DND-41 (cell line): ENCODE measurements at regions not wholly inside any gene's neighbourhood (a gene's known extent, or its start where the extent isn't known, plus 50 kb on each side); places are given as distances from the start of the nearest gene placed in this dataset.

Experiments used
- ATAC-seq: fragments of 200-7000 bp; cut with Tn5 transposase; 3 replicates; pipeline ENCODE4 v1.9.1; 2021; ENCODE audit warnings: low read depth; ENCODE audit not compliant: insufficient read depth
- DNase-seq: peaks from one replicate; pipeline ENCODE4 v3.0.0-alpha.2; 2020
- H2AFZ ChIP-seq: 2 replicates; pipeline ENCODE4 v1.6.0; 2012; ENCODE audit warnings: low read depth, low read length
- H3K27ac ChIP-seq: 2 replicates; pipeline ENCODE4 v1.5.1; 2012; ENCODE audit warnings: low read length, inconsistent platforms
- H3K27me3 ChIP-seq: fragments of 200-600 bp; sonication (generic); 2 replicates; pipeline ENCODE4 v1.6.0; 2012; ENCODE audit warnings: low read length, mild to moderate bottlenecking, inconsistent platforms; ENCODE audit not compliant: insufficient read depth, poor library complexity
- H3K36me3 ChIP-seq: 2 replicates; pipeline ENCODE4 v1.5.1; 2012; ENCODE audit warnings: low read length, inconsistent platforms; ENCODE audit not compliant: insufficient read depth
- H3K4me1 ChIP-seq: 2 replicates; pipeline ENCODE4 v1.5.1; 2012; ENCODE audit warnings: mild to moderate bottlenecking, low read length; ENCODE audit not compliant: insufficient read depth
- H3K4me2 ChIP-seq: 2 replicates; pipeline ENCODE4 v1.6.0; 2012; ENCODE audit warnings: mild to moderate bottlenecking, moderate library complexity, low read length, inconsistent platforms; ENCODE audit not compliant: insufficient read depth
- H3K4me3 ChIP-seq, 2 experiments: fragments of 200-600 bp in 1 of 2; shearing (Covaris generic) in 1 of 2; 2 replicates each; pipeline ENCODE4 v1.5.1; 2012 to 2016; ENCODE audit warnings: inconsistent platforms in 2 of 2, low read length in 2 of 2, mild to moderate bottlenecking in 2 of 2, low read depth in 1 of 2, moderate library complexity in 1 of 2
- H3K79me2 ChIP-seq: 2 replicates; pipeline ENCODE4 v1.6.0; 2012; ENCODE audit warnings: low read length, inconsistent platforms; ENCODE audit not compliant: insufficient read depth
- H3K9ac ChIP-seq: 2 replicates; pipeline ENCODE4 v1.6.0; 2012; ENCODE audit warnings: low read depth, mild to moderate bottlenecking, inconsistent platforms, low read length, moderate library complexity
- H3K9me3 ChIP-seq: 2 replicates; pipeline ENCODE4 v1.5.1; 2012; ENCODE audit warnings: low read length, moderate library complexity, mild to moderate bottlenecking, inconsistent platforms; ENCODE audit not compliant: insufficient read depth, severe bottlenecking
- H4K20me1 ChIP-seq: 2 replicates; pipeline ENCODE4 v1.6.0; 2012; ENCODE audit warnings: low read length; ENCODE audit not compliant: insufficient read depth
- CTCF ChIP-seq: IDR thresholded peaks from 2 replicates; pipeline ENCODE4 v1.5.1; 2012; ENCODE audit warnings: borderline replicate concordance, low read length, moderate library complexity, mild to moderate bottlenecking; ENCODE audit not compliant: poor library complexity, severe bottlenecking; ENCODE audit errors: extremely low read depth
- EZH2 ChIP-seq: IDR thresholded peaks from 3 replicates; pipeline ENCODE4 v1.6.1; 2012; ENCODE audit warnings: borderline replicate concordance, low read depth, mild to moderate bottlenecking, moderate library complexity, low read length, inconsistent platforms; ENCODE audit not compliant: severe bottlenecking

DNA sequence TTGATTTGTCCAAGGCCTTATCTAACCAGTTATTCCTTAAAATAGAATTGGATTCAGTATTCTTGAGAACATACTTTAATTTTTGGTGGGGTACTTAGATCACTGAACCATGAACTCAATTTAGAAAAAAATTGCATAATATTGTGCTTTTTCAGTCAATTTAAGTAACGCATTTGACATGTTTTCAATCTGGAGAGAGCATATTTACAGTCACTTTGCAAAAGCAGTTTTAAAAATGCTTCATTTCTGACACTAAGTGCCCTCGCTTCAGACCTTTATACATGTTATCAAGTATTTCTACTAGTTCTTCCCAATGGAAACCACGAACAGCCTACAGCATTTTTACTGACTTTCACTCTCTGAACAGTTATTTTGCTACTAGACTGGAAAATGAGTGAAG is 257.1 kb upstream of the NDST4 start:
- H3K27me3 ChIP-seq, result no peaks in the 10 kb centered on the region
- no peak for DNase-seq
- H2AFZ ChIP-seq, result no peak overlapping the region
- H3K27ac ChIP-seq, result no peak overlapping the region
- H3K9me3 ChIP-seq, result peaks cover 11% of the 10 kb centered on the region
- peaks cover 27% of the 10 kb centered on the region for H3K4me1 ChIP-seq
- no peak for ATAC-seq
- no peak for TF ChIP-seq EZH2
- no peak for TF ChIP-seq CTCF
- H3K9ac ChIP-seq, result no peak overlapping the region
- peaks cover 3% of the 10 kb centered on the region; the same call in 1 of the 2 replicates for H3K36me3 ChIP-seq
- no peak overlapping the region for H3K4me2 ChIP-seq
- no peaks in the 10 kb centered on the region for H3K79me2 ChIP-seq
- no peaks in the 10 kb centered on the region for H4K20me1 ChIP-seq
- no peak overlapping the region for H3K4me3 ChIP-seq

- ATAC-seq, result no peak
- Histone ChIP-seq H3K4me1 (peaks cover 27% of the 10 kb centered on the region), H3K79me2 (no peaks in the 10 kb centered on the region), H3K27me3 (no peaks in the 10 kb centered on the region), H4K20me1 (no peaks in the 10 kb centered on the region), H3K36me3 (peaks cover 4% of the 10 kb centered on the region; the same call in 1 of the 2 replicates), H3K4me3 (no peak overlapping the region), H3K4me2 (no peak overlapping the region), H3K9me3 (peaks cover 16% of the 10 kb centered on the region), H2AFZ (no peak overlapping the region), H3K27ac (no peak overlapping the region), H3K9ac (no peak overlapping the region)
- TF ChIP-seq EZH2 (no peak), CTCF (no peak)
- no peak for DNase-seq
Measured at GRCh38 chr4:115370012-115370411, 256.6 kb upstream of the NDST4 start.

- H3K27me3 ChIP-seq, result no peaks in the 10 kb centered on the region
- no peak overlapping the region for H3K4me3 ChIP-seq
- no peak overlapping the region for H3K27ac ChIP-seq
- H3K36me3 ChIP-seq, result peaks cover 4% of the 10 kb centered on the region; the same call in 1 of the 2 replicates
- TF ChIP-seq EZH2, result no peak
- TF ChIP-seq CTCF, result no peak
- H2AFZ ChIP-seq, result no peak overlapping the region
- no peaks in the 10 kb centered on the region for H3K79me2 ChIP-seq
- no peaks in the 10 kb centered on the region for H4K20me1 ChIP-seq
- ATAC-seq, result no peak
- H3K9me3 ChIP-seq, result peaks cover 16% of the 10 kb centered on the region
- DNase-seq, result no peak
- H3K9ac ChIP-seq, result no peak overlapping the region
- no peak overlapping the region for H3K4me2 ChIP-seq
- H3K4me1 ChIP-seq, result peaks cover 14% of the 10 kb centered on the region; the same call in 1 of the 2 replicates
Measured at GRCh38 chr4:115366390-115366789, 253.0 kb upstream of the NDST4 start.
